Gastroesophageal sphincter (tissue), 4 donors: ENCODE measurements at regions not wholly inside any gene's neighbourhood (a gene's known extent, or its start where the extent isn't known, plus 50 kb on each side); places are given as distances from the start of the nearest gene placed in this dataset.

ENCODE experiments used
- ATAC-seq: fragments of 150-250 bp; one replicate; pipeline ENCODE4 v1.9.1; 2016; ENCODE audit warnings: mild to moderate bottlenecking, moderate library complexity
- H3K27ac ChIP-seq, 4 donors: fragments of 200-600 bp; sonication (generic) in 3 of 4; 1 replicate in 3 of 4; 2 replicates in 1 of 4; pipeline ENCODE4 v1.5.1; 2016 to 2019
- H3K27me3 ChIP-seq: fragments of 200-600 bp; sonication (generic); one replicate; pipeline ENCODE4 v1.5.1; 2019
- H3K36me3 ChIP-seq, 2 donors: fragments of 200-600 bp; sonication (generic); one replicate each; pipeline ENCODE4 v1.5.1; 2019; ENCODE audit warnings: control low read depth in 1 of 2
- H3K4me1 ChIP-seq, 3 donors: fragments of 200-600 bp; sonication (generic); 1 replicate in 2 of 3; 2 replicates in 1 of 3; pipeline ENCODE4 v1.5.1; 2016 to 2019; ENCODE audit warnings: control low read depth in 2 of 3
- H3K4me3 ChIP-seq, 2 donors: fragments of 200-600 bp; sonication (generic); one replicate each; pipeline ENCODE4 v1.5.1; 2019; ENCODE audit warnings: mild to moderate bottlenecking in 1 of 2, moderate library complexity in 1 of 2
- H3K9me3 ChIP-seq, 3 donors: fragments of 200-600 bp; sonication (generic); one replicate each; pipeline ENCODE4 v1.5.1; 2017 to 2019; ENCODE audit warnings: control low read depth in 2 of 3
- CTCF ChIP-seq, 4 experiments: fragments of 200-600 bp in 2 of 4; fragments of 450-650 bp in 2 of 4; sonication (generic) in 1 of 4; IDR thresholded peaks; one replicate each; pipeline ENCODE4 v1.5.1; 2017 to 2019; ENCODE audit warnings: antibody characterized with exemption in 4 of 4, mild to moderate bottlenecking in 2 of 4, moderate library complexity in 2 of 4
- EP300 ChIP-seq: sonication (generic); formaldehyde crosslinking; IDR thresholded peaks from one replicate; pipeline ENCODE4 v1.6.1; 2017; ENCODE audit warnings: antibody characterized with exemption, mild to moderate bottlenecking
- POLR2A ChIP-seq, 2 donors: fragments of 450-650 bp; IDR thresholded peaks; one replicate each; pipeline ENCODE4 v1.6.1; 2017; ENCODE audit warnings: antibody characterized with exemption in 2 of 2, mild to moderate bottlenecking in 2 of 2, moderate library complexity in 1 of 2
- POLR2AphosphoS5 ChIP-seq: sonication (generic); formaldehyde crosslinking; IDR thresholded peaks from one replicate; pipeline ENCODE4 v1.6.1; 2017; ENCODE audit warnings: antibody characterized with exemption
- WGBS, 2 donors: methylation state at CpG; one replicate each; pipeline ENCODE4 v1.1.5; 2018; ENCODE audit warnings: low coverage in 1 of 2; 5-methylcytosine and 5-hydroxymethylcytosine counted together

GRCh38 chr4:165758086-165758485 lies 115.0 kb upstream of the TLL1 start:
- WGBS, 2 donors: 69 to 89% methylated on average over 2 of the region's 2 CpGs
- ATAC-seq: no peak
- Histone ChIP-seq H3K27me3 (no peaks in the 10 kb centered on the region), H3K4me3 (no peak overlapping the region), H3K9me3 (no peaks in the 10 kb centered on the region), H3K36me3 (no peaks in the 10 kb centered on the region), H3K27ac (no peak overlapping the region), H3K4me1 (no peaks in the 10 kb centered on the region)
- TF ChIP-seq POLR2AphosphoS5 (no peak), EP300 (no peak), POLR2A (IDR thresholded peaks at IDR 0.05) (no peak), CTCF (IDR thresholded peaks at IDR 0.05) (no peak)

GRCh38 chr4:165760182-165760581 lies 112.9 kb upstream of the TLL1 start:
- no peaks in the 10 kb centered on the region for H3K4me1 ChIP-seq
- no peak overlapping the region for H3K27ac ChIP-seq
- H3K27me3 ChIP-seq: no peaks in the 10 kb centered on the region
- TF ChIP-seq CTCF (IDR thresholded peaks at IDR 0.05) (no peak), POLR2A (IDR thresholded peaks at IDR 0.05) (no peak), EP300 (no peak), POLR2AphosphoS5 (no peak)
- no peak for ATAC-seq
- H3K36me3 ChIP-seq: no peaks in the 10 kb centered on the region
- H3K9me3 ChIP-seq: no peaks in the 10 kb centered on the region
- WGBS, 2 donors: 95 to 100% methylated on average over 3 to 6 of the region's 7 CpGs
- H3K4me3 ChIP-seq: no peak overlapping the region

- no peak overlapping the region for H3K27ac ChIP-seq
- no peak overlapping the region for H3K4me3 ChIP-seq
- 50 to 86% methylated on average over 1 of the region's 1 CpG for WGBS, 2 donors
- H3K9me3 ChIP-seq: no peaks in the 10 kb centered on the region
- H3K27me3 ChIP-seq: no peaks in the 10 kb centered on the region
- no peaks in the 10 kb centered on the region for H3K4me1 ChIP-seq
- TF ChIP-seq POLR2A (IDR thresholded peaks at IDR 0.05): no peak
- no peak for TF ChIP-seq CTCF (IDR thresholded peaks at IDR 0.05)
- TF ChIP-seq EP300: no peak
- no peak for TF ChIP-seq POLR2AphosphoS5
- no peaks in the 10 kb centered on the region for H3K36me3 ChIP-seq
- no peak for ATAC-seq
Observed at GRCh38 chr4:165761963-165762362, 111.1 kb upstream of the TLL1 start.

GRCh38 chr4:165763640-165764039 lies 109.4 kb upstream of the TLL1 start:
- 23 to 42% methylated on average over 2 of the region's 2 CpGs for WGBS, 2 donors
- Histone ChIP-seq H3K4me1 (no peaks in the 10 kb centered on the region), H3K27ac (no peak overlapping the region), H3K9me3 (no peaks in the 10 kb centered on the region), H3K27me3 (no peaks in the 10 kb centered on the region), H3K4me3 (no peak overlapping the region), H3K36me3 (no peaks in the 10 kb centered on the region)
- TF ChIP-seq CTCF (IDR thresholded peaks at IDR 0.05): no peak
- TF ChIP-seq POLR2AphosphoS5: no peak
- TF ChIP-seq POLR2A (IDR thresholded peaks at IDR 0.05): no peak
- TF ChIP-seq EP300: no peak
- ATAC-seq: no peak

GRCh38 chr4:165765053-165765452 lies 108.0 kb upstream of the TLL1 start:
- 75 to 95% methylated on average over 1 of the region's 1 CpG for WGBS, 2 donors
- Histone ChIP-seq H3K4me3 (no peak overlapping the region), H3K4me1 (no peaks in the 10 kb centered on the region), H3K27ac (no peak overlapping the region), H3K27me3 (no peaks in the 10 kb centered on the region), H3K36me3 (no peaks in the 10 kb centered on the region), H3K9me3 (no peaks in the 10 kb centered on the region)
- no peak for ATAC-seq
- TF ChIP-seq POLR2AphosphoS5 (no peak), CTCF (IDR thresholded peaks at IDR 0.05) (no peak), EP300 (no peak), POLR2A (IDR thresholded peaks at IDR 0.05) (no peak)
